HG03439 (cell line): ENCODE measurements at regions not wholly inside any gene's neighbourhood (a gene's known extent, or its start where the extent isn't known, plus 50 kb on each side); places are given as distances from the start of the nearest gene placed in this dataset.

Source experiments
- ATAC-seq: cut with Tn5 transposase; IDR thresholded peaks from one replicate; pipeline ENCODE4 v1.9.1; 2021; ENCODE audit warnings: mild to moderate bottlenecking, moderate library complexity; ENCODE audit not compliant: unreplicated experiment

DNA sequence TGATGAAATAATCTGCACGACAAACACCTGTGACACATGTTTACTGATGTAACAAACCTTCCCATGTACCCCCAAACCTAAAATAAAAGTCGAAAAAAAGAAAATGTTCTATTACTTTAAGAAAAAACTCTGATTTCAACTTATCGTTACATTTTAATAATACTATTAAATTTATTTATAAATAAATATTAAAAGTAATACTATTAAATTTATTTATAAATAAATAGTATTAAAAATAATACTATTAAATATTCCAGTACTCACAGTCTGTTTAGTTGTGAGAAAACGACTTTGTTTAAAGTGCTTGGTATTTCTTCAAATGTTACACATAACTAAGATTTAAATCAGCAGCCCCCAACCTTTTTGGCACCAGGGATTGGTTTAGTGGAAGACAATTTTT is 471.6 kb upstream of the PRKX start:
- no peak for ATAC-seq

DNA sequence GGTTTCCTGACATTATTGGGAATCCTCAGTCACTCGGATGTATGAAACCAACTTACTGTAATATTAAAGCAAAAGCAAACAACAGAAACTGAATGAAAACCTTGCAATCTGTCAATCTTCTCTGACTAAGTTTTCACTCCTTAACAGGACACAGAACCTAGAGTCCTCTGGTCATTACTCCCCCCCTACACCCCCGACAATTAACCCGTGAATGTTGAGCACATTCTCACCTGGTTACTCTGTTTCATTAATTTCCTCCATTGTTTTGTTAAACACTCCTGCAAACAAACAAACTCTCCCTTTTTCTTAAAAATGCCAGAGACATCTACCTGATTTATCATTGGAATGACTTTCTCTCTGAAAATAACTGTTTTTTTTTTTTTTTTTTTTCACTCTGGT is 469.0 kb upstream of the PRKX start:
- no peak for ATAC-seq

GRCh38 chrX:4181782-4182407 is 468.4 kb upstream of the PRKX start:
- ATAC-seq, result no peak

- ATAC-seq, result no peak
Observed at GRCh38 chrX:4179031-4179430, 465.6 kb upstream of the PRKX start.

GRCh38 chrX:4175221-4175620 is 461.8 kb upstream of the PRKX start:
- no peak for ATAC-seq

DNA sequence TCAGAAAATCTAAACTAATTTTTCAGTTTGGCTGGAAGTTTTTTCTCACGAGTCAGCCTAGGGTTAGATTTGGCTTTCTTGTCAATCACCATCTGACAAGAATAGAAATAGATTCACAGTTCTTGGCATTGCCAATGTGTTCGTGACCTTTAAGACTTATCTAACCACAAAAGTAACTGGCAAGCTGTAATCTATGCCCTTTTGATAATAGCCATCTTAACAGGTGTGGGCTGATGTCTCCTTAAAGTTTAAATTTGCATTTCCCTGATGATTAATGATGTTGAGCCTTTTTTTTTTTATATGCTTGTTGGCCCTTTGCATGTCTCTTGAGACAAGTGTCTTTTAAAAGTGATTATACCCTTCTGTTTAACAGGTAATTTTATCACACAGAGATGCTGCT is 460.3 kb upstream of the PRKX start:
- ATAC-seq, result no peak

GRCh38 chrX:4151798-4152197 is 438.3 kb upstream of the PRKX start:
- no peak for ATAC-seq

DNA sequence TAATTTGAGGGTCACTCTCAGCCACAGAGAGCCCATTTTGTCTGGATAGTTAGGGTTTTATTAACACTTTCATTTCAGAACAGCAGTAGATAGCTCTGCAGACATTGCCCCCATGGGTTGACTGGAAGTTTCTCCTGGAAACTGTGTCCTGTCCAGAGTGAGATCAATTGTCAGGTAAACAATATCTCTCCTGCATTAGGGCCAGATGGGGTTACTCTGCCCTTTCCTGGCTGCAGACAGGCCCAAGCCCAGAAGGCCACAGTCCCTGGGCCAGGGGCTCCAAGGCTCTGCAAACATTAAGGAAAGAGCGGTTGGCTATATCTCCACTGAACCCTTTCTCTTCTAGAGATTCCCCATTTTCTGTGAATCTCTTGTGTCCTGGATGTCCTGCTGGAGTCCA is 436.8 kb upstream of the PRKX start:
- no peak for ATAC-seq

GRCh38 chrX:4129626-4130025 is 416.2 kb upstream of the PRKX start:
- ATAC-seq, result no peak

- ATAC-seq, result no peak
Observed at GRCh38 chrX:4118666-4119530, 405.4 kb upstream of the PRKX start.

DNA sequence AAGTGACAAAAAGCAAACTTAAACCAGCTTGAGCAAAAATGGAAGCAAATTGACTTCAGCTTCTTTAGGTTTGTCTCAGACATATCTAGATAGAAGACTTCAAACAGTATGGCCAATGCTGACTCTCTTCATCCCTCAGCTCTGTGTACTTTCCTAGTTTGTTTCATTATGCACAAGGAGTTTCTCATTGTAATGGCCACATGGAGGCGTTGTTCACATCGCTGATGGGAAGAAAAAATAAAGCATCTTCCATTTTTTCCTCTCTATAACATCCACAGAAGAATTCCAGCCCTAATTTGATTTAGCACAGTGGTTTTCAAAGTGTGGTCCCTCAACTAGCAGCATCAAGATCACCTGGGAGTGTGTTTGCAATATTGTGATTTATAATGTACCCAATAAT is 397.5 kb upstream of the PRKX start:
- ATAC-seq, result no peak

- ATAC-seq, result no peak
Observed at GRCh38 chrX:4094926-4095325, 381.5 kb upstream of the PRKX start.

- no peak for ATAC-seq
Observed at GRCh38 chrX:4091046-4091760, 377.8 kb upstream of the PRKX start.

- ATAC-seq, result no peak
Observed at GRCh38 chrX:4059893-4060292, 346.4 kb upstream of the PRKX start.

DNA sequence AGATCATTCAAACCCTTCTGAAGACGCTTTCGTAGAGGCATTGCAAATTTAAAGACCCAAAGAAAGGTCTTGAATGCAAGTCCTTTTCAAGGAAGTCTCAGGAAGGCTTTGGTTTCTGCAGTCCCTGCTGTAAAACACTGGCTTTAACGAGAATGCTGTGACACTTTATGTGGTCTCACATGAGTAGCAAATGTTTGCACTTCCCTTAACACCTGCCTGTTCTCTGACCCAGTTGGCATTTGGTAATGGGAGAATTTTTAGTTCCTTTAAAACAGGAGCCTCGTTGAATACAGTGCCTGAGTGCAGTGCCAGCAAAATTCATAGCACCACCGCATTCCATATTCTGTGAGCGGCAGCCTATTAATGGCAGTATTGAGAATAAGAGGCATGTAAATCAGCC is 330.5 kb upstream of the PRKX start:
- ATAC-seq, result no peak

GRCh38 chrX:4035874-4036273 is 322.4 kb upstream of the PRKX start:
- ATAC-seq, result no peak

- ATAC-seq, result no peak
Observed at GRCh38 chrX:4028151-4028550, 314.7 kb upstream of the PRKX start.

DNA sequence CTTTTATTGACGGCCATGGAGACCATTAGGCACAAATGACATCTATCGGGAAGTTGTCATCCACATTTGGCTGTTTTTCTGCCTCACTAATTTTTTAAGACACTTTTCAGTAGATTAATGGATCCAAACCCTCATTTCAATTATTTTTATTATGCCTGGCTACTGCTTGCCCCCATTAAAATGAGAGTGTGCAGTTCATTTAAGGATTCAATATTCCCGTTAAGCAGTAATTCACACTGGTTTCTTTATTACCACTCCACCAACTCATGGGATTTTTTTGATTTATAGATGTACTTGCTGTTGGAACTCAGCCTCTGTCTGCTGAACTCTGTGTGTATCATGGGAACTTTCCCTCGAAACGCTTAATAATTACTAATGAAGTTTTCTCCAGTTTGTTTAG is 291.8 kb upstream of the PRKX start:
- ATAC-seq, result no peak

DNA sequence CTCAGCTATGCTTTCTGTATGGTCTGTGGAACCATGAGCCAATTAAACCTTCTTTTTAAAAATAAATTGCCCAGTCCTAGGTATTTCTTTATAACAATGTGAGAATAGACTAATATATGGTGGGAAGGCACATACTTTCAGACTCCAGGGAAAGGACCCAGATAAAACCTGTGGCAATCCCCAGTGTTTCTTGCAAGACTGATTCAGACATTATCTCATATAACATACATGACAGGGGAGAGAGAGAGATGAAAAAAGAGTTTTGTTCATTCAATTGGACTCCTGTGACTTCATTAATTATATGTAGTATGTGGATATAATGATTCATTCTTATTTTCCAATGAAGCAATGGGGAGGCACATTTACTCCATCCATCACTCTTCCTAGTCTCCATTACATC is 291.4 kb upstream of the PRKX start:
- no peak for ATAC-seq

DNA sequence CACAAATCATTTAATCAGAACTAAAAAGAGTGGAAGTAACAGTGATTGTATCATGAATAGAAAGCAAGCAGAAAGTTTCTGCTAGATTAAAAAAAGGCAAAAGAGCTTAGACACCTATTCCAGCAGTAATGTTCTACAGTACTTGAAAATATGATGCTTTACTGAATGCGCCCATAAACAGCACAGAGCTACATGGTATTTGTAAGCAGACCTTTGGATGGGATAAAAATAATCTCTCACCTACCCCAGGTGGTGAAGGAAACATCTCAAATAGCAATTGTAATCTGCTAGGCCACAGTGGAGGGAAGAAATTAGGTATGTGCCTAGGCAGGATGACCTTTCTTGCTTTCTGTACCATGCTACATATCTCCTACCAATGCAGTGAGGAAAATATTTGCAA is 280.9 kb upstream of the PRKX start:
- ATAC-seq, result no peak

DNA sequence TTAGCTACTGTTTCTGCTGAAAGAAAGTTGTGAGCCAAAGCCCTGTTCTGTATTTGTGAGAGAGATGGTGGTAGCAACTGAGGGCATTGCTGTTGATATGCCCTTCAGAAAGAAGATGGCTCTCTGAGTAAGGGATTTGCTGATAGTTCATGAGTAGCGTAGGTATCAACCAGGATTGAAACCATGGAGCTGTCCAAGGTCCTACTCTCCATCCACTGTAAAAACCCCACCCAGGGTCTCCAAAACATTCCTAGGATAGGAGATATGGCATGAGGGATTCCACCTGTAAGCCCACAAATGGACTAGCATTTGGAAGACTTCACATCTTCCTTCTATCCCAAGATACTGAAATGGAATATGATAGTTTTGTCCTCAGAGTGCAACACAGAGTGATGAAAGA is 277.1 kb upstream of the PRKX start:
- ATAC-seq, result no peak
